ENCODE measurements at regions not wholly inside any gene's neighbourhood (a gene's known extent, or its start where the extent isn't known, plus 50 kb on each side); places are given as distances from the start of the nearest gene placed in this dataset. TPM values are rescaled to one million over a fixed set of nuclear protein-coding genes. Genes with fewer than 3 reads are reported as not detected.
A peak's percentile ranks its signal among the peaks of the same experiment; 100 is the strongest.

DNA sequence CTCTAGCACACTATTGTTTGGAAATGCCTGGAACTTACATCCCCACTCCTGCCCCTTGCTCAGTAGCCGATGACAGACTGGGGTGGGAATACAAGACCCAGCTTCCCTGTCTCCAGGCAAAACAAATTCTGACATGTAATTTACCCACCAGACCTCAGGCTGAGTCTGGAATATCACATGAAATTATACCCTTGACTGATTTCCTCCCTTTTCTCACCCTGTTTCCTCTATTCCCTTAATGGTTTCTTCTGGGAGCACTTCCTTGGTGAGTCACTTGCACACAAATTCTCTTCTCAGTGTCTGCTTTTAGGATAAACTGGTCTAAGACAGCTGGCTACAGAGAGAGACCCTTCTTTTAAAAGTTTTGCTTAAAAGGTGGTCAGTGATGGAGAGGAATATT lies 65.8 kb upstream of the DIPK2B start:
- no peaks in the 10 kb centered on the region for H3K4me1 ChIP-seq
- no peaks in the 10 kb centered on the region for H3K36me3 ChIP-seq
- intact Hi-C loops (cut with DNase I) = no loop called here
- TF ChIP-seq, protein P1, sequence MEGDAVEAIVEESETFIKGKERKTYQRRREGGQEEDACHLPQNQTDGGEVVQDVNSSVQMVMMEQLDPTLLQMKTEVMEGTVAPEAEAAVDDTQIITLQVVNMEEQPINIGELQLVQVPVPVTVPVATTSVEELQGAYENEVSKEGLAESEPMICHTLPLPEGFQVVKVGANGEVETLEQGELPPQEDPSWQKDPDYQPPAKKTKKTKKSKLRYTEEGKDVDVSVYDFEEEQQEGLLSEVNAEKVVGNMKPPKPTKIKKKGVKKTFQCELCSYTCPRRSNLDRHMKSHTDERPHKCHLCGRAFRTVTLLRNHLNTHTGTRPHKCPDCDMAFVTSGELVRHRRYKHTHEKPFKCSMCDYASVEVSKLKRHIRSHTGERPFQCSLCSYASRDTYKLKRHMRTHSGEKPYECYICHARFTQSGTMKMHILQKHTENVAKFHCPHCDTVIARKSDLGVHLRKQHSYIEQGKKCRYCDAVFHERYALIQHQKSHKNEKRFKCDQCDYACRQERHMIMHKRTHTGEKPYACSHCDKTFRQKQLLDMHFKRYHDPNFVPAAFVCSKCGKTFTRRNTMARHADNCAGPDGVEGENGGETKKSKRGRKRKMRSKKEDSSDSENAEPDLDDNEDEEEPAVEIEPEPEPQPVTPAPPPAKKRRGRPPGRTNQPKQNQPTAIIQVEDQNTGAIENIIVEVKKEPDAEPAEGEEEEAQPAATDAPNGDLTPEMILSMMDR (IDR thresholded peaks at IDR 0.05) = no peak
- no peak for DNase-seq (ENCODE audit: extremely low spot score in 2 of 2)
- H3K9me3 ChIP-seq = no peaks in the 10 kb centered on the region
- no peaks in the 10 kb centered on the region for H3K27me3 ChIP-seq
- no peak overlapping the region for H3K4me3 ChIP-seq
- H3K27ac ChIP-seq = no peak overlapping the region

DNA sequence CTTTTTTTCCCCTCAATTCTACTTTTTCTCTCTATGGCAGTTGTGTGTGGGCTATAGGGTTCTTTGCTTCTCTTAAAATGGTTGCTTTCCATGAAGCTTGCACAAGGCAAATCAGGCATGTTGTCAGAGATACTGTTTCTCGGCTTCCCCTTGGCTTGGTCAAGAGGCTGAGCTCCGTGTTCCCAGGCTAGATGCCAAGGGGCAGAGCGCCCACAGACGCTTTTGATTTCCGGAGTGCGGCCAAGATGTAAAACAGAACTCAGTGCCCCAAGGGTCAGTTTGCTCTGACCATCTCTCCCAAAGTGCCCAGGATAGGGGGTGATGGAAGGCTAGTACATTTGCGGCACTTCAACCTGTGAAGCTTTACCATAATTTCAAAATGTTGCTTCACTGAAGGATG lies 64.2 kb upstream of the DIPK2B start:
- intact Hi-C loops (cut with DNase I) = no loop called here
- Histone ChIP-seq H3K9me3 (no peaks in the 10 kb centered on the region), H3K27ac (no peak overlapping the region), H3K36me3 (no peaks in the 10 kb centered on the region), H3K4me3 (no peak overlapping the region), H3K27me3 (no peaks in the 10 kb centered on the region), H3K4me1 (no peaks in the 10 kb centered on the region)
- TF ChIP-seq, protein P1 (IDR thresholded peaks at IDR 0.05) = no peak
- no peak for TF ChIP-seq POLR2A (IDR thresholded peaks at IDR 0.05)
- no peak for TF ChIP-seq POLR2AphosphoS5 (IDR thresholded peaks at IDR 0.05; ENCODE audit: insufficient read depth in 1 of 2, low read depth in 1 of 2)
- no peak for DNase-seq (ENCODE audit: extremely low spot score in 2 of 2)

DNA sequence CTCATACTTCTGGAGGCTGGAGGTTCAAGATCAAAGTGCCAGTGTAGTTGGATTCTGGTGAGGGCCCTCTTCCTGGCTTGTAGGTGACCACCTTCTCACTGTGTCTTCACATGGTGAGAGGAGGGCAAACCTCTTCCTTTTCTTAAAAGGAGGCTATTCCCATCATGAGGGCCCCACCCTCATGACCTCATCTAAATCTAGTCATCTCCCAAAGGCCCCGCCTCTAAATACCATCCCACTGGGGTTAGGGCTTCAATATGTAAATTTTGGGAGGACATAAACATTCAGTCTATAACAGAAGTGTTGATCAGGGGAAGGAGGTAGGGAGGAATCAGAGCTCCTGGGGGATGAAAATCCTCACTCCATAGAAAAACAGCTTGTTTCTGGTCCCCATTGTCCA lies 60.8 kb upstream of the DIPK2B start:
- no peaks in the 10 kb centered on the region for H3K36me3 ChIP-seq
- no peaks in the 10 kb centered on the region for H3K9me3 ChIP-seq
- no peak for DNase-seq (ENCODE audit: extremely low spot score in 2 of 2)
- intact Hi-C loops (cut with DNase I) = no loop called here
- no peak for TF ChIP-seq POLR2A (IDR thresholded peaks at IDR 0.05)
- TF ChIP-seq, protein P1 (IDR thresholded peaks at IDR 0.05) = no peak
- no peak for TF ChIP-seq POLR2AphosphoS5 (IDR thresholded peaks at IDR 0.05; ENCODE audit: insufficient read depth in 1 of 2, low read depth in 1 of 2)
- no peak overlapping the region for H3K27ac ChIP-seq
- H3K4me3 ChIP-seq = no peak overlapping the region
- H3K4me1 ChIP-seq = no peaks in the 10 kb centered on the region
- no peaks in the 10 kb centered on the region for H3K27me3 ChIP-seq

DNA sequence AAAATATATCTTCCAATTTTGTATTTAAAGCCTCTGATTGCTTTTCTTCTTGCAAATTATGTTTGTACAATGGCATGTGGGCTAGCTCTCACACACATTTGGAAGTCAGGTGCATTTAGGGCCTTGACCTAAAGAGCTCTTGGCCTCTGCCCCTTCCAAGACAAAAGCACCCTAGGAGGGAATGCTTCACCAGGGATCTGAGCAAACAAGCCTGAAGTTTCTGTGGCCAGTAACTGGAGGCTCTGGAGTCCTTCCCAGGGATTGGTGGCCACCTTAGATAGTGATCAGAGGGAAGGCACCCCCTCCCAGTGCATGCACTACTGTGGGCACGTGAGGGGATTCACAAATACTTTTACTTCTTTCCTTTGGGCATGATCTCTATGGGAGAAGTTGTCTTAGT lies 60.3 kb upstream of the DIPK2B start:
- TF ChIP-seq POLR2AphosphoS5 (IDR thresholded peaks at IDR 0.05; ENCODE audit: insufficient read depth in 1 of 2, low read depth in 1 of 2) (no peak), POLR2A (IDR thresholded peaks at IDR 0.05) (no peak)
- TF ChIP-seq, protein P1 (IDR thresholded peaks at IDR 0.05) = no peak
- Histone ChIP-seq H3K27me3 (no peaks in the 10 kb centered on the region), H3K4me3 (no peak overlapping the region), H3K36me3 (no peaks in the 10 kb centered on the region), H3K27ac (no peak overlapping the region), H3K4me1 (no peaks in the 10 kb centered on the region), H3K9me3 (no peaks in the 10 kb centered on the region)
- intact Hi-C loops (cut with DNase I) = no loop called here
- no peak for DNase-seq (ENCODE audit: extremely low spot score in 2 of 2)

DNA sequence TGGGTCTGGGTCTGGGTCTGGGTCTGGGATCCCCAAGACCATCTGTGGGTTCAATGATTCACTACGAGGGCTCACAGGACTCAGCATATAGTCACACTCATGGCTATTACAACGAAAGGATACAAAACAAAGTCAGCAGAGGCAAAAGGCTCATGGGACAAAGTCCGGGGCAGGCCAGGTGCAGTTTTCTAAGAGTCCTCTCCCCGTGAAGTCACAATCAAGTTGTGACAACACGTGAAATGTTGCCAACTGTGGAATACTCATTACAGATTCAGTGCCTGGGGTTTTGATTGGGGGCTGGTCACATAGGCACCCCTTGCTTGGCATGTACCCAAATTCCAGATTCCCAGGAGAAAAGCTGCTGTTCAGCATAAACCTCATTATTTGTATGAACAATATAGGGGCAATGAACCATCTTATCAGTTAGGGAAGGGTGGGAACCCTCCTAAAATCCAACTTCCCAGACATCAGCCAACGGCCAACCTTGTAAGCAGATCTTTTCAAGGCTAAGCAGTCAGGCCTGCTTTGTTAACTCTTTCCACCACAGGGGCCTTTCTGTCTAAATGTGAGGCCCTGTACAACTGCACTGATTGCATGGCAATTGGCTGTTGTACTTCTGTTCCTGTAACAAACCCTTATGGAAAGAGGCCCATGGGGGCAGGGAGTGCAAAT lies 58.2 kb upstream of the DIPK2B start:
- intact Hi-C loops (cut with DNase I) = no loop called here
- Histone ChIP-seq H3K27me3 (no peaks in the 10 kb centered on the region), H3K27ac (no peak overlapping the region), H3K4me3 (no peak overlapping the region), H3K4me1 (no peaks in the 10 kb centered on the region), H3K9me3 (no peaks in the 10 kb centered on the region), H3K36me3 (no peaks in the 10 kb centered on the region)
- DNase-seq (ENCODE audit: extremely low spot score in 2 of 2) = no peak
- TF ChIP-seq POLR2AphosphoS5 (IDR thresholded peaks at IDR 0.05; ENCODE audit: insufficient read depth in 1 of 2, low read depth in 1 of 2) (no peak), POLR2A (IDR thresholded peaks at IDR 0.05) (no peak)
- TF ChIP-seq, protein P1 (IDR thresholded peaks at IDR 0.05) = no peak

MicroRNAs encoded in the stretch of these regions (microRNA counts, 767-probe panel; counts per million panel counts)
- microRNA hsa-miR-221-3p (4,755 to 6,310 counts per million in 2 donors), microRNA hsa-miR-222-3p (6,062 to 6,931 counts per million in 2 donors)

Small RNA genes in the stretch of these regions (microRNA-seq; reads per million reads assigned to microRNA genes)
- gene MIR221 (ENCODE audit: borderline number of aligned reads, borderline replicate concordance) (14,314 reads per million, percentile 96 among the genes with 10 or more reads in this experiment), gene MIR222 (ENCODE audit: borderline number of aligned reads, borderline replicate concordance) (3,732 reads per million, percentile 89 among the genes with 10 or more reads in this experiment)

Small RNA genes in the stretch of these regions (small RNA-seq; reads per million reads assigned to genes)
- gene MIR221 = 178 reads per million, percentile 97 among the genes with 10 or more reads in this experiment
- gene MIR222 = 455 reads per million, percentile 98 among the genes with 10 or more reads in this experiment
- gene RF00017 = not detected
- gene RF00591 = not detected
